ENCODE measurements at regions not wholly inside any gene's neighbourhood (a gene's known extent, or its start where the extent isn't known, plus 50 kb on each side); places are given as distances from the start of the nearest gene placed in this dataset.
"Not testable (repeated sequence)": the region's sequence is repeated elsewhere in the genome, so short reads cannot be mapped to it uniquely, and the experiment has no call there.

DNA sequence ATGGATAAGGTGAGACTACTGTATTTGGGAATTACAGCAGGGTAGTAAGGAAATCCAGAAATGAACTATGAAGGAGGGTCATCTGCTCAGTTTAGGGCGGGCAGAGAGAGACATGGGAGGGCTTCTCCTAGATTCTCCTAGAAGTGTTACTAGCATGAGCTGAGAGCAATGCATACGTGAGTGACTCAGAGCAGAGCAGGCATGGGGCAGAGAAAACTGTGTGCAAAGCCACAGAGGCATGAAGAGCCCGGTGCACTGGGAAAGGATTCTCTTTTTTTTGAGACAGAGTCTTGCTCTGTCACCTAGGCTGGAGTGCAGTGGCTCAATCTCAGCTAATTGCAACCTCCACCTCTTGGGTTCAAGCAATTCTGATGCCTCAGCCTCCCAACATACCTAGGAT, 116.2 kb downstream of the SOCS6 start:
- H3K9me3 ChIP-seq, result no peaks in the 10 kb centered on the region
- no peak for DNase-seq (ENCODE audit: low spot score in 2 of 2)
- TF ChIP-seq EP300 (IDR thresholded peaks at IDR 0.05) (no peak), CTCF (IDR thresholded peaks at IDR 0.05) (no peak), POLR2A (IDR thresholded peaks at IDR 0.05) (no peak)
- H3K27ac ChIP-seq, result no peak overlapping the region
- H3K4me3 ChIP-seq, result no peak overlapping the region
- H3K27me3 ChIP-seq, result no peaks in the 10 kb centered on the region
- no peaks in the 10 kb centered on the region for H3K36me3 ChIP-seq
- no peaks in the 10 kb centered on the region for H3K4me1 ChIP-seq
- 79 to 90% methylated on average over 3 of the region's 3 CpGs for WGBS, 2 donors

- Histone ChIP-seq H3K27ac (no peak overlapping the region), H3K4me1 (no peaks in the 10 kb centered on the region), H3K36me3 (no peaks in the 10 kb centered on the region), H3K9me3 (no peaks in the 10 kb centered on the region), H3K27me3 (no peaks in the 10 kb centered on the region), H3K4me3 (no peak overlapping the region)
- no peak for TF ChIP-seq POLR2A (IDR thresholded peaks at IDR 0.05)
- TF ChIP-seq EP300 (IDR thresholded peaks at IDR 0.05), result no peak
- no peak for TF ChIP-seq CTCF (IDR thresholded peaks at IDR 0.05)
- WGBS, 2 donors, result 76 to 78% methylated on average over 6 of the region's 6 CpGs
- DNase-seq (ENCODE audit: low spot score in 2 of 2), result no peak
Observed at GRCh38 chr18:70400476-70400875, 111.6 kb downstream of the SOCS6 start.

DNA sequence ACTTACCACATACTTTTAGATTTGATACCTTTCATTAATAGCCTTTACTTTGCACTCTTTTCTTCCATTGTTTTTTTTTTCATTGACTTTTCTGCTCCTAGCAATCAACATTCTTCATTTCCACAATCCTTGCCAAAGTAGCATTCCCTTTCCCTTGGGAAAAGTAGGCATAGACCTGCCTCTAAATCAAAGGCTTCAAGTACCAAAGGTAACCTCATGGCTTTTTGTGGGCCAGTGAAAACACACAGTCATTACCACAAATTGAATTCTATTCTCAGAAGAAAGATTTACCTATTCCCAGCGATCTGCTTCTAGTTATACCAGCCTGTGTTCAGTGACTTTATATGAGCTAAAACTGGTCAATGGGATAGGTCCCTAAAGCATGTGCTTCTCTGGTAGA, 109.2 kb downstream of the SOCS6 start:
- DNase-seq (ENCODE audit: low spot score in 2 of 2), result no peak
- TF ChIP-seq POLR2A (IDR thresholded peaks at IDR 0.05) (no peak), CTCF (IDR thresholded peaks at IDR 0.05) (no peak), EP300 (IDR thresholded peaks at IDR 0.05) (no peak)
- Histone ChIP-seq H3K27me3 (no peaks in the 10 kb centered on the region), H3K4me3 (no peak overlapping the region), H3K4me1 (no peaks in the 10 kb centered on the region), H3K27ac (no peak overlapping the region), H3K36me3 (no peaks in the 10 kb centered on the region), H3K9me3 (no peaks in the 10 kb centered on the region)
- 74 to 100% methylated on average over 1 of the region's 1 CpG for WGBS, 2 donors

DNA sequence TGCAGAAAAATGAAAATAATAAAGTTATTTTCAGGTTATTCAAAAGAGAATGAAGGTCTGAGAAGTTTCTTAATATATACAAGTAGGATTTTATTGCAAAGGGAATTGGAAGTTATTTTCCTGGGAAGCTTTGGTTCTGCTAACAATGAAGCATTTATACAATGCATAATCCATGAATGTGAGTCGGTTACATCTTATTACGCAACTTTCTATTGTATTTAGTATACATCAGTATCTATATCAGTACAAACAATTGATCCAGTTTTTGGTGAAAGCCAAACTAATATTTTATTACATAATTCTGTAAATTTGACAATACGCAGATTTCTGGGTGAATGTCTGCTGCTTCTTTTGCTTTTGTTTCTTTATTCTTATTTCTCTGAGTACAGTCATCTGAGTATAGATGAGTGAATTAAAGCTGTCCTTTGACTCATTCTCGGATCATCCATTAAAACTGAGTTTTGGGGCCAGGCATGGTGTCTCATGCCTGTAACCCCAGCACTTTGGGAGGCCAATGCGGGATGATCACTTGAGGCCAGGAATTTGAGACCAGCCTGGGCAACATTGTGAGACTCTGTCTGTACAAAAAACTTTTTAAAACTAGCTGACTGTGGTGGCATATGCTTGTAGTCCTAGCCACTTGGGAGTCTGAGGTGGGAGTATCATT, 108.5 kb downstream of the SOCS6 start:
- WGBS, 2 donors, result 86 to 88% methylated on average over 5 of the region's 5 CpGs

GRCh38 chr18:70395771-70396170, 106.9 kb downstream of the SOCS6 start:
- not testable (repeated sequence) for H3K27me3 ChIP-seq; H3K4me1 ChIP-seq; H3K36me3 ChIP-seq; DNase-seq (ENCODE audit: low spot score in 2 of 2); H3K27ac ChIP-seq; H3K4me3 ChIP-seq; H3K9me3 ChIP-seq
- WGBS, 2 donors, result 69 to 88% methylated on average over 4 of the region's 4 CpGs

More for the DNA sequence above, 108.5 kb downstream of the SOCS6 start:
- H3K4me3 ChIP-seq, result no peak overlapping the region
- TF ChIP-seq CTCF (IDR thresholded peaks at IDR 0.05), result no peak
- no peak for TF ChIP-seq EP300 (IDR thresholded peaks at IDR 0.05)
- no peak for TF ChIP-seq POLR2A (IDR thresholded peaks at IDR 0.05)
- H3K4me1 ChIP-seq, result no peaks in the 10 kb centered on the region
- DNase-seq (ENCODE audit: low spot score in 2 of 2), result no peak
- no peaks in the 10 kb centered on the region for H3K36me3 ChIP-seq
- no peaks in the 10 kb centered on the region for H3K9me3 ChIP-seq
- no peak overlapping the region for H3K27ac ChIP-seq
- H3K27me3 ChIP-seq, result no peaks in the 10 kb centered on the region

GRCh38 chr18:70394672-70395071, 105.8 kb downstream of the SOCS6 start:
- no peak for DNase-seq (ENCODE audit: low spot score in 2 of 2)
- WGBS, 2 donors, result 91 to 94% methylated on average over 5 of the region's 5 CpGs
- no peaks in the 10 kb centered on the region for H3K27me3 ChIP-seq
- no peak overlapping the region for H3K27ac ChIP-seq
- H3K4me1 ChIP-seq, result no peaks in the 10 kb centered on the region
- no peaks in the 10 kb centered on the region for H3K9me3 ChIP-seq
- no peaks in the 10 kb centered on the region for H3K36me3 ChIP-seq
- H3K4me3 ChIP-seq, result no peak overlapping the region
- TF ChIP-seq EP300 (IDR thresholded peaks at IDR 0.05), result no peak
- no peak for TF ChIP-seq POLR2A (IDR thresholded peaks at IDR 0.05)
- TF ChIP-seq CTCF (IDR thresholded peaks at IDR 0.05), result no peak

Data from tibial nerve (tissue), 4 donors.